Progenitor cell of endocrine pancreas (in vitro differentiated cells): ENCODE measurements at regions not wholly inside any gene's neighbourhood (a gene's known extent, or its start where the extent isn't known, plus 50 kb on each side); places are given as distances from the start of the nearest gene placed in this dataset.

Source experiments
- DNase-seq: peaks from one replicate; pipeline ENCODE4 v3.0.0; 2021; ENCODE audit warnings: low spot score; ENCODE audit not compliant: unreplicated experiment
- H3K27ac Mint-ChIP-seq: 2 replicates; pipeline ENCODE4 v1.8.0; 2021; ENCODE audit warnings: mild to moderate bottlenecking, moderate library complexity, mixed read lengths
- H3K27me3 Mint-ChIP-seq: 2 replicates; pipeline ENCODE4 v1.8.0; 2021; ENCODE audit warnings: mixed read lengths
- H3K36me3 Mint-ChIP-seq: 2 replicates; pipeline ENCODE4 v1.8.0; 2022; ENCODE audit warnings: mixed read lengths; ENCODE audit not compliant: insufficient read depth
- H3K4me1 Mint-ChIP-seq: 2 replicates; pipeline ENCODE4 v1.8.0; 2021; ENCODE audit warnings: low read depth, mixed read lengths
- H3K4me3 Mint-ChIP-seq: 2 replicates; pipeline ENCODE4 v1.8.0; 2021; ENCODE audit warnings: low read depth, mild to moderate bottlenecking, moderate library complexity, mixed read lengths
- H3K9me3 Mint-ChIP-seq: 2 replicates; pipeline ENCODE4 v1.8.0; 2021; ENCODE audit warnings: low read depth, mixed read lengths
- TF ChIP-seq, protein P1 (sequence below): fragments of 200-600 bp; sonication (generic); IDR thresholded peaks from one replicate; pipeline ENCODE4 v1.5.0; 2021; ENCODE audit warnings: antibody characterized with exemption, mild to moderate bottlenecking; ENCODE audit not compliant: unreplicated experiment

GRCh38 chr9:113654605-113655428, 191.3 kb downstream of the RGS3 start:
- H3K9me3 Mint-ChIP-seq, result no peaks in the 10 kb centered on the region
- peaks cover 6% of the 10 kb centered on the region for H3K27me3 Mint-ChIP-seq
- no peak overlapping the region for H3K4me3 Mint-ChIP-seq
- TF ChIP-seq, protein P1, sequence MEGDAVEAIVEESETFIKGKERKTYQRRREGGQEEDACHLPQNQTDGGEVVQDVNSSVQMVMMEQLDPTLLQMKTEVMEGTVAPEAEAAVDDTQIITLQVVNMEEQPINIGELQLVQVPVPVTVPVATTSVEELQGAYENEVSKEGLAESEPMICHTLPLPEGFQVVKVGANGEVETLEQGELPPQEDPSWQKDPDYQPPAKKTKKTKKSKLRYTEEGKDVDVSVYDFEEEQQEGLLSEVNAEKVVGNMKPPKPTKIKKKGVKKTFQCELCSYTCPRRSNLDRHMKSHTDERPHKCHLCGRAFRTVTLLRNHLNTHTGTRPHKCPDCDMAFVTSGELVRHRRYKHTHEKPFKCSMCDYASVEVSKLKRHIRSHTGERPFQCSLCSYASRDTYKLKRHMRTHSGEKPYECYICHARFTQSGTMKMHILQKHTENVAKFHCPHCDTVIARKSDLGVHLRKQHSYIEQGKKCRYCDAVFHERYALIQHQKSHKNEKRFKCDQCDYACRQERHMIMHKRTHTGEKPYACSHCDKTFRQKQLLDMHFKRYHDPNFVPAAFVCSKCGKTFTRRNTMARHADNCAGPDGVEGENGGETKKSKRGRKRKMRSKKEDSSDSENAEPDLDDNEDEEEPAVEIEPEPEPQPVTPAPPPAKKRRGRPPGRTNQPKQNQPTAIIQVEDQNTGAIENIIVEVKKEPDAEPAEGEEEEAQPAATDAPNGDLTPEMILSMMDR, result no peak
- H3K27ac Mint-ChIP-seq, result peak overlapping the region; percentile 58
- no peaks in the 10 kb centered on the region for H3K36me3 Mint-ChIP-seq
- DNase-seq, result no peak
- H3K4me1 Mint-ChIP-seq, result peaks cover 15% of the 10 kb centered on the region

DNA sequence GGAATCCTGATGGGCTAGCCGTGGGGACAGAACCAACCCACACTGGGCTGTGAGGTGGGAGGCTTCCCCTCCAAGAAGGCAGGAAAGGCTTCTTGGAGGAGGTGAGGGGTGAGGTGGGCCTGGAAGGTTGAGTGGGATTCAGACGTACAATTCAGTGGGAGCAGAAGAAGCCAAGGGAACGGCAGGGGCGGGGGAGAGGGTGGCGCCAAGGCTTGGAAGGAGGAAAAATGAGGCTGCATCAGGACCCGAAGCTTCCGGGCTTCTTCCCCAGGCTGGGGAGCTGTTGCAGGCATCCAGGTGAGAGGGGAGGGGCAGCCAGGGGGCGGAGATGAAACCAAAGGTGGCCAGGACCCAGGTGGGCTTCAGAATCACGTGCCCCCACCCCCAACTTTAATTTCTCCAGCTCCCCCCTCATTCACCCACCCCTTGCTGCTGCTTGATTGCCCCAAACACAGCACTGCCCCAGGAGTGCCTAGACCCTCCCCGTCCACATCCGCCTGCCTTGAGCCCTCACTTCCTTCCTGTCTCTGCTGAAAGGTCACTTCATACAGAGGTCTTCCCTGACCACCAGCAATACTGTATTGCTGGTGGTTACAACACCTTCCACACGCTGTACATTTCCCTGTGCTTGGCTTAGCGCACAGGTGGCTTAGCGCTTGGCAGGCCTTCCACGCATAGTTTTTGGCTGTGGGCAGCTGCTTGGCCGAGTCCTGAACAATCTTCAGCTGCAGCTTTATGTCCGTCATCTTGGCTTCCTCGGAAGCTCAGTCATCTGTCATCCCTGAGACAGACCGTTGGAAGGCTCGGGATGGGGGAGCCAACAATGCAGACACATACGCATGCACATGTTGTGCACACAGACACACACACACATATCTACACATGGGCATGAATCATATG, 193.5 kb downstream of the RGS3 start:
- no peaks in the 10 kb centered on the region for H3K36me3 Mint-ChIP-seq
- no peak overlapping the region for H3K27ac Mint-ChIP-seq
- H3K4me3 Mint-ChIP-seq, result no peak overlapping the region
- TF ChIP-seq, protein P1, result no peak
- H3K9me3 Mint-ChIP-seq, result no peaks in the 10 kb centered on the region
- no peak for DNase-seq
- peaks cover 5% of the 10 kb centered on the region for H3K4me1 Mint-ChIP-seq
- H3K27me3 Mint-ChIP-seq, result peaks cover 12% of the 10 kb centered on the region

DNA sequence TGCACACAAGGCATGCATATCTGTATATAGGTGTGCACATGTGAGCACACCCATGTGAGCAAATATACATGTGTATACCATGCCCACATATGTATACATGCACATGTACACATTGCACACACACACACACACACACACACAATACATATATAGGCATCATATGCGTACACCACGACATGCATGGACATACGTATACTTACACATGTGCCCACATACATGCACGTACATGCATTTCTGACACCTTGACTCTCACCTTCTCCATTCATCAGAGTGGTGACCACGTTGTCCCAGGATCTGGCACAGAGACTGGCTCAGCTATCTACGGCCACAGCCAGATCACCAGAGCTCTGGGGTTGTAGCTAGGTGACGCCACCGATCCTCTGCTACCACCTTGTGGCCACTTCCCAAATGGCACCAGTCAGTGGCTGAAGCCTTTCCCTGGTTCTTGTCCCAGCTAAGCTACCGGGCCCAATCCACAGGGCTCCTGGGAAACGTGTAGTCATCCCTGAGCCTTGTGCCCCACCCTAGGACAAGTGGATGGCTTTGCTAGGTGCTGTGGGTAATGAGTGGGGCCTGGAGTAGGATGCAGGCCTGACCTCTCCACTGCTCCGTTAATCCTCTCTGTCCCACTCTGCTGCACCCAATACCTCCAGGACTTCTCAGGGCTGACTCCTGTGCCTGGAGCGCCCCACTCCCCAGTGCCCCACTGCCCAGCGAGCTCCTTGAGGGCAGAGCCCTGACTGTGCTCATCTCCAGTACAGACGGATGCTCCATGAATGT, 194.4 kb downstream of the RGS3 start:
- H3K9me3 Mint-ChIP-seq, result no peaks in the 10 kb centered on the region
- peaks cover 12% of the 10 kb centered on the region for H3K27me3 Mint-ChIP-seq
- peaks cover 7% of the 10 kb centered on the region for H3K4me1 Mint-ChIP-seq
- H3K27ac Mint-ChIP-seq, result no peak overlapping the region
- peak; percentile 85 for DNase-seq
- H3K36me3 Mint-ChIP-seq, result no peaks in the 10 kb centered on the region
- TF ChIP-seq, protein P1, result peak; percentile 97
- no peak overlapping the region for H3K4me3 Mint-ChIP-seq

- H3K27ac Mint-ChIP-seq, result no peak overlapping the region
- TF ChIP-seq, protein P1, result no peak
- H3K4me1 Mint-ChIP-seq, result peaks cover 10% of the 10 kb centered on the region
- no peak overlapping the region for H3K4me3 Mint-ChIP-seq
- no peaks in the 10 kb centered on the region for H3K36me3 Mint-ChIP-seq
- no peak for DNase-seq
- peaks cover 12% of the 10 kb centered on the region for H3K27me3 Mint-ChIP-seq
- no peaks in the 10 kb centered on the region for H3K9me3 Mint-ChIP-seq
These were observed 195.0 kb downstream of the RGS3 start for GRCh38 chr9:113658545-113658895.

GRCh38 chr9:113659039-113659438, 195.5 kb downstream of the RGS3 start:
- H3K36me3 Mint-ChIP-seq, result no peaks in the 10 kb centered on the region
- TF ChIP-seq, protein P1, result no peak
- H3K27me3 Mint-ChIP-seq, result peaks cover 12% of the 10 kb centered on the region
- H3K27ac Mint-ChIP-seq, result no peak overlapping the region
- no peaks in the 10 kb centered on the region for H3K9me3 Mint-ChIP-seq
- no peak overlapping the region for H3K4me3 Mint-ChIP-seq
- peaks cover 10% of the 10 kb centered on the region for H3K4me1 Mint-ChIP-seq
- no peak for DNase-seq
